IMR-90 (cell line): ENCODE measurements at regions not wholly inside any gene's neighbourhood (a gene's known extent, or its start where the extent isn't known, plus 50 kb on each side); places are given as distances from the start of the nearest gene placed in this dataset.

Source experiments
- ATAC-seq: fragments of 200-7000 bp; cut with Tn5 transposase; 2 replicates; pipeline ENCODE4 v1.9.1; 2020; ENCODE audit warnings: low read depth, mild to moderate bottlenecking, moderate library complexity
- BruUV-seq: library from RNA; stranded (reverse); fragments of 400-500 nt; replicated peaks from 2 replicates; lab custom pipeline; 2021; lab: Mats Ljungman, UMichigan
- CTCF ChIA-PET: fragments of 300-600 bp; formaldehyde crosslinking; extraction: SDS; loops from one replicate; lab custom pipeline; 2021; ENCODE audit warnings: antibody characterized with exemption; lab: Yijun Ruan, JAX
- POLR2A ChIA-PET: fragments of 300-600 bp; sonication (Branson Sonifier 250); formaldehyde crosslinking; loops from one replicate; lab custom pipeline; 2022; ENCODE audit warnings: antibody characterized with exemption; ENCODE audit not compliant: unreplicated experiment; lab: Charles Lee
- DNase-seq: peaks from one replicate; pipeline ENCODE4 v3.0.0; 2013
- H2AFZ ChIP-seq: replicated peaks from 2 replicates; pipeline ENCODE3; 2013; ENCODE audit warnings: low read length, mild to moderate bottlenecking; ENCODE audit not compliant: poor library complexity
- H2AK5ac ChIP-seq: 2 replicates; pipeline ENCODE4 v1.6.1; 2013; ENCODE audit warnings: low read depth, low read length, inconsistent platforms
- H2AK9ac ChIP-seq: replicated peaks from 2 replicates; pipeline ENCODE3; 2013; ENCODE audit warnings: mild to moderate bottlenecking, low read depth, low read length, moderate library complexity; ENCODE audit not compliant: poor library complexity
- H2BK120ac ChIP-seq: 2 replicates; pipeline ENCODE4 v1.6.1; 2013; ENCODE audit warnings: low read depth, low read length, inconsistent platforms
- H2BK15ac ChIP-seq: 3 replicates; pipeline ENCODE4 v1.6.1; 2013; ENCODE audit warnings: low read depth, low read length, inconsistent platforms
- H2BK20ac ChIP-seq: 2 replicates; pipeline ENCODE4 v1.6.1; 2013; ENCODE audit warnings: low read depth, mild to moderate bottlenecking, inconsistent platforms, low read length, moderate library complexity
- H2BK5ac ChIP-seq: 2 replicates; pipeline ENCODE4 v1.6.1; 2013; ENCODE audit warnings: mild to moderate bottlenecking, low read depth, low read length, inconsistent platforms; ENCODE audit not compliant: poor library complexity, severe bottlenecking
- H3K14ac ChIP-seq: replicated peaks from 2 replicates; pipeline ENCODE4 v1.6.1; 2013; ENCODE audit warnings: low read depth, low read length, inconsistent platforms
- H3K18ac ChIP-seq: 2 replicates; pipeline ENCODE4 v1.6.1; 2013; ENCODE audit warnings: low read depth, low read length, control low read depth
- H3K23ac ChIP-seq: 2 replicates; pipeline ENCODE4 v1.6.1; 2013; ENCODE audit warnings: low read depth, low read length, inconsistent platforms
- H3K27ac ChIP-seq: 2 replicates; pipeline ENCODE4 v1.5.1; 2013; ENCODE audit warnings: mild to moderate bottlenecking, control low read depth, low read length; ENCODE audit not compliant: insufficient read depth
- H3K27me3 ChIP-seq: 2 replicates; pipeline ENCODE4 v1.6.1; 2013; ENCODE audit warnings: low read length; ENCODE audit not compliant: control insufficient read depth, insufficient read depth
- H3K36me3 ChIP-seq: 2 replicates; pipeline ENCODE4 v1.6.1; 2013; ENCODE audit warnings: low read length, mixed read lengths; ENCODE audit not compliant: control insufficient read depth, insufficient read depth
- H3K4ac ChIP-seq: 2 replicates; pipeline ENCODE4 v1.6.1; 2013; ENCODE audit warnings: low read depth, low read length, inconsistent platforms
- H3K4me1 ChIP-seq: 2 replicates; pipeline ENCODE4 v1.6.1; 2013; ENCODE audit warnings: low read length, mixed read lengths; ENCODE audit not compliant: control insufficient read depth, insufficient read depth
- H3K4me2 ChIP-seq: 2 replicates; pipeline ENCODE4 v1.6.1; 2013; ENCODE audit warnings: low read depth, mild to moderate bottlenecking, control low read depth, low read length, moderate library complexity
- H3K4me3 ChIP-seq: 2 replicates; pipeline ENCODE4 v1.5.1; 2013; ENCODE audit warnings: low read depth, mild to moderate bottlenecking, control low read depth, low read length, moderate library complexity; ENCODE audit not compliant: insufficient read depth
- H3K56ac ChIP-seq: 2 replicates; pipeline ENCODE4 v1.6.1; 2013; ENCODE audit warnings: low read length, inconsistent platforms; ENCODE audit not compliant: insufficient read depth; ENCODE audit errors: extremely low read depth
- H3K79me1 ChIP-seq, 2 experiments: 2 replicates each; pipeline ENCODE4 v1.6.1; 2013; ENCODE audit warnings: low read length in 2 of 2, inconsistent platforms in 1 of 2, low read depth in 1 of 2
- H3K9ac ChIP-seq: 2 replicates; pipeline ENCODE4 v1.6.1; 2013; ENCODE audit warnings: low read depth, low read length, control low read depth
- H3K9me1 ChIP-seq: 2 replicates; pipeline ENCODE4 v1.6.1; 2013; ENCODE audit warnings: low read length, inconsistent platforms; ENCODE audit not compliant: insufficient read depth
- H3K9me3 ChIP-seq: 2 replicates; pipeline ENCODE4 v1.6.1; 2013; ENCODE audit warnings: low read length; ENCODE audit not compliant: control insufficient read depth, insufficient read depth
- H4K20me1 ChIP-seq: 2 replicates; pipeline ENCODE4 v1.6.1; 2013; ENCODE audit warnings: low read length, inconsistent platforms; ENCODE audit not compliant: insufficient read depth
- H4K5ac ChIP-seq: 2 replicates; pipeline ENCODE4 v1.6.1; 2013; ENCODE audit warnings: mild to moderate bottlenecking, low read depth, low read length, control low read depth
- H4K8ac ChIP-seq, 2 experiments: 2 replicates each; pipeline ENCODE4 v1.6.1; 2013; ENCODE audit warnings: low read depth in 2 of 2, low read length in 2 of 2, control low read depth in 1 of 2, inconsistent platforms in 1 of 2
- H4K91ac ChIP-seq: 2 replicates; pipeline ENCODE4 v1.6.1; 2013; ENCODE audit warnings: low read depth, low read length, inconsistent platforms; ENCODE audit not compliant: insufficient read depth
- BHLHE40 ChIP-seq: fragments of 150-350 bp; IDR thresholded peaks from 2 replicates; pipeline ENCODE4 v1.6.1; 2016; ENCODE audit warnings: mild to moderate bottlenecking, low read depth, low read length
- CEBPB ChIP-seq: IDR thresholded peaks from 2 replicates; pipeline ENCODE4 v1.6.1; 2012; ENCODE audit warnings: low read depth, low read length, improper control_type of control experiment
- CHD1 ChIP-seq: IDR thresholded peaks from 2 replicates; pipeline ENCODE4 v1.6.1; 2012; ENCODE audit warnings: low read depth, low read length, improper control_type of control experiment
- ELK1 ChIP-seq: fragments of 150-350 bp; IDR thresholded peaks from 2 replicates; pipeline ENCODE4 v1.6.1; 2016; ENCODE audit warnings: low read depth, mild to moderate bottlenecking, low read length, moderate library complexity, borderline replicate concordance
- FOS ChIP-seq: fragments of 150-350 bp; IDR thresholded peaks from 2 replicates; pipeline ENCODE4 v1.6.1; 2016; ENCODE audit warnings: low read depth, low read length
- MAFK ChIP-seq: IDR thresholded peaks from 2 replicates; pipeline ENCODE4 v1.6.1; 2012; ENCODE audit warnings: low read depth, low read length, improper control_type of control experiment
- MAZ ChIP-seq: IDR thresholded peaks from 2 replicates; pipeline ENCODE4 v1.6.1; 2012; ENCODE audit warnings: low read depth, mild to moderate bottlenecking, low read length, improper control_type of control experiment, moderate library complexity, borderline replicate concordance
- MXI1 ChIP-seq: IDR thresholded peaks from 2 replicates; pipeline ENCODE4 v1.6.1; 2012; ENCODE audit warnings: low read depth, mild to moderate bottlenecking, low read length, moderate library complexity, borderline replicate concordance
- NFE2L2 ChIP-seq: fragments of 150-350 bp; IDR thresholded peaks from 2 replicates; pipeline ENCODE4 v1.6.1; 2016; ENCODE audit warnings: low read depth, mild to moderate bottlenecking, low read length
- POLR2A ChIP-seq: IDR thresholded peaks from 2 replicates; pipeline ENCODE4 v1.6.1; 2012; ENCODE audit warnings: mild to moderate bottlenecking, low read depth, low read length
- RAD21 ChIP-seq: IDR thresholded peaks from 2 replicates; pipeline ENCODE4 v1.6.1; 2012; ENCODE audit warnings: low read length, improper control_type of control experiment
- RCOR1 ChIP-seq: IDR thresholded peaks from 2 replicates; pipeline ENCODE4 v1.6.1; 2012; ENCODE audit warnings: mild to moderate bottlenecking, low read length, improper control_type of control experiment; ENCODE audit not compliant: insufficient replicate concordance
- RFX5 ChIP-seq: IDR thresholded peaks from 2 replicates; pipeline ENCODE4 v1.8.0; 2012; ENCODE audit warnings: low read depth, mild to moderate bottlenecking, low read length, moderate library complexity
- SMC3 ChIP-seq: fragments of 150-350 bp; IDR thresholded peaks from 2 replicates; pipeline ENCODE4 v1.6.1; 2016; ENCODE audit warnings: low read depth, mild to moderate bottlenecking, antibody characterized with exemption, low read length, moderate library complexity
- USF2 ChIP-seq: fragments of 150-350 bp; IDR thresholded peaks from 2 replicates; pipeline ENCODE4 v1.6.1; 2017; ENCODE audit warnings: mild to moderate bottlenecking, antibody characterized with exemption, low read length, low read depth
- WGBS, 2 experiments: methylation state at CpG; one replicate each; pipeline versions ENCODE4 v1.1.5 to v1.1.7; 2013; ENCODE audit warnings: missing lambda C conversion rate in 2 of 2; ENCODE audit not compliant: insufficient read length in 1 of 2; ENCODE audit errors: extremely low coverage in 2 of 2; 5-methylcytosine and 5-hydroxymethylcytosine counted together
- dilution Hi-C: fragments of 300-500 bp; cut with HindIII; formaldehyde crosslinking; loops from one replicate; pipeline ENCODE4 v1.14.3; 2018; ENCODE audit warnings: low sequenced_read_pairs; ENCODE audit not compliant: unreplicated experiment
- in situ Hi-C: fragments of 300-500 bp; cut with MboI; formaldehyde crosslinking; loops from 3 replicates; pipeline ENCODE4 v1.14.3; 2019; ENCODE audit warnings: low sequenced_read_pairs, inconsistent platforms, mixed read lengths
- intact Hi-C: fragments of 100-400 bp; cut with micrococcal nuclease; formaldehyde crosslinking; loops from 2 replicates; pipeline ENCODE4 v1.10.0; 2022
- TF ChIP-seq, protein P1 (sequence below): conservative IDR thresholded peaks from 2 replicates; pipeline ENCODE4 v1.5.1; 2012; ENCODE audit warnings: mild to moderate bottlenecking, low read depth, low read length, improper control_type of control experiment

GRCh38 chr4:124189545-124189944 is 523.0 kb downstream of the ANKRD50 start:
- H3K9me3 ChIP-seq: no peaks in the 10 kb centered on the region
- BruUV-seq: no TSS peak
- no peak overlapping the region for H2BK20ac ChIP-seq
- no peak overlapping the region for H2BK120ac ChIP-seq
- DNase-seq: peak; percentile 6
- WGBS, 2 experiments: no CpG with 5 or more reads among the region's 1 CpG
- no peak overlapping the region for H3K4me2 ChIP-seq
- ATAC-seq: peak; percentile 17; the same call in 1 of the 2 replicates
- intact Hi-C loops (no loop called here), dilution Hi-C loops (no loop called here), in situ Hi-C loops (no loop called here)
- H3K4me3 ChIP-seq: no peak overlapping the region
- H3K27me3 ChIP-seq: no peaks in the 10 kb centered on the region
- H4K5ac ChIP-seq: no peak overlapping the region
- H4K20me1 ChIP-seq: no peaks in the 10 kb centered on the region
- H4K91ac ChIP-seq: no peak overlapping the region
- H3K4ac ChIP-seq: no peak overlapping the region
- ChIA-PET CTCF (interaction anchor here (0.5 kb wide), 1 partner anchor 10 kb away, joined by 9 read pairs; no protein-coding TSS in a partner anchor), POLR2A (no interaction called here)
- no peak overlapping the region for H4K8ac ChIP-seq
- H3K36me3 ChIP-seq: no peaks in the 10 kb centered on the region
- no peak overlapping the region for H3K14ac ChIP-seq
- no peak overlapping the region for H3K18ac ChIP-seq
- H3K9me1 ChIP-seq: no peaks in the 10 kb centered on the region
- H2AK5ac ChIP-seq: no peak overlapping the region
- H2BK15ac ChIP-seq: no peak overlapping the region
- TF ChIP-seq MXI1 (no peak), POLR2A (no peak), RFX5 (no peak), ELK1 (no peak), MAFK (no peak), FOS (no peak), SMC3 (no peak), BHLHE40 (no peak), CHD1 (no peak), RAD21 (no peak), USF2 (no peak), CEBPB (no peak), NFE2L2 (no peak), RCOR1 (no peak), MAZ (no peak)
- TF ChIP-seq, protein P1, sequence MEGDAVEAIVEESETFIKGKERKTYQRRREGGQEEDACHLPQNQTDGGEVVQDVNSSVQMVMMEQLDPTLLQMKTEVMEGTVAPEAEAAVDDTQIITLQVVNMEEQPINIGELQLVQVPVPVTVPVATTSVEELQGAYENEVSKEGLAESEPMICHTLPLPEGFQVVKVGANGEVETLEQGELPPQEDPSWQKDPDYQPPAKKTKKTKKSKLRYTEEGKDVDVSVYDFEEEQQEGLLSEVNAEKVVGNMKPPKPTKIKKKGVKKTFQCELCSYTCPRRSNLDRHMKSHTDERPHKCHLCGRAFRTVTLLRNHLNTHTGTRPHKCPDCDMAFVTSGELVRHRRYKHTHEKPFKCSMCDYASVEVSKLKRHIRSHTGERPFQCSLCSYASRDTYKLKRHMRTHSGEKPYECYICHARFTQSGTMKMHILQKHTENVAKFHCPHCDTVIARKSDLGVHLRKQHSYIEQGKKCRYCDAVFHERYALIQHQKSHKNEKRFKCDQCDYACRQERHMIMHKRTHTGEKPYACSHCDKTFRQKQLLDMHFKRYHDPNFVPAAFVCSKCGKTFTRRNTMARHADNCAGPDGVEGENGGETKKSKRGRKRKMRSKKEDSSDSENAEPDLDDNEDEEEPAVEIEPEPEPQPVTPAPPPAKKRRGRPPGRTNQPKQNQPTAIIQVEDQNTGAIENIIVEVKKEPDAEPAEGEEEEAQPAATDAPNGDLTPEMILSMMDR: no peak
- H3K23ac ChIP-seq: no peak overlapping the region
- no peak overlapping the region for H3K9ac ChIP-seq
- no peak overlapping the region for H3K27ac ChIP-seq
- H3K4me1 ChIP-seq: no peaks in the 10 kb centered on the region
- H3K56ac ChIP-seq: no peak overlapping the region
- H2AK9ac ChIP-seq: no peak overlapping the region
- H2AFZ ChIP-seq: no peak overlapping the region
- H3K79me1 ChIP-seq: no peaks in the 10 kb centered on the region
- H2BK5ac ChIP-seq: no peak overlapping the region
